CD4-positive, alpha-beta T cell treated with Interleukin-4 for 1 hour (primary cell): ENCODE measurements at regions not wholly inside any gene's neighbourhood (a gene's known extent, or its start where the extent isn't known, plus 50 kb on each side); places are given as distances from the start of the nearest gene placed in this dataset.

ENCODE experiments used
- DNase-seq, 2 donors: peaks; one replicate each; pipeline ENCODE4 v3.0.0-alpha.2; 2020 to 2022

- no peak for DNase-seq
These were observed 257.1 kb downstream of the ADAMTS20 start for GRCh38 chr12:43294916-43295315.

DNA sequence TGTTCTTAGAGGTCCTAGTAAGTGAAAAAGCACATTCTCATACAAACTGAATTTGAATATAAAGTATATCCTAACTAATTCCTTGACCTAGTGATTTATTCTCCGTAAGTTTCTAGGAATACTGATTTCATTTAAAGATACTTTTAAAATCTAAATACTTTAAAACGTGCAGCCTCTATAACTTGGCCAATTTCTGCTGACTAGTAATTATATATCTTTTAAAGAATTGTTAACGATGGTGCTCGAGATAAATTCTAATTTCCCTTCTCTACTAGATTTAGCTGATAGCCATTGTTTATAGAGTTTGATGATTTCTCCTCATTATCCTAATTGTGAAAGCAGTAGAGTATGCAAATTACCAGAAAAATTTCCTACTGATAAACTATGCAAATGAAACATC, 257.9 kb downstream of the ADAMTS20 start:
- DNase-seq, result no peak

GRCh38 chr12:43293396-43293795, 258.6 kb downstream of the ADAMTS20 start:
- no peak for DNase-seq

DNA sequence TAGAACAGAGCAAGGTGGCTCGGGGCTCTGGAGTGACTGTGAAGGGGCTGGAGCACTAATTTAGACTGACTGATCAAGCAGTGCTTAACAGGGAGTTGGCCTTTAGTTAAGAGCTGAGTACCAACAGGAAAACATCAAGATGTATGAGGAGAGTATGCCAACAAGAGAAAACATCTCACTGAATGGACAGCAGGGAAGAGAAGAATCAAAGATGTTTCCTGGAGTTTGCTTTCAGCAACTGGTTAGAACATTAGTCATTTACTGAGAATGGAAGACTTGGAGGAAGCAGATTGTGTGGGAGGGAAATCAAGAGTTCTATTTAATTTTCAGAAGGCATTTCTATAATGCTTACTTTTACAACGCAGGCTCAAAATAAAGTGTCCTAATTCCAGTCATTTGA, 259.3 kb downstream of the ADAMTS20 start:
- DNase-seq, result no peak

- no peak for DNase-seq
These were observed 260.5 kb downstream of the ADAMTS20 start for GRCh38 chr12:43291516-43291915.

DNA sequence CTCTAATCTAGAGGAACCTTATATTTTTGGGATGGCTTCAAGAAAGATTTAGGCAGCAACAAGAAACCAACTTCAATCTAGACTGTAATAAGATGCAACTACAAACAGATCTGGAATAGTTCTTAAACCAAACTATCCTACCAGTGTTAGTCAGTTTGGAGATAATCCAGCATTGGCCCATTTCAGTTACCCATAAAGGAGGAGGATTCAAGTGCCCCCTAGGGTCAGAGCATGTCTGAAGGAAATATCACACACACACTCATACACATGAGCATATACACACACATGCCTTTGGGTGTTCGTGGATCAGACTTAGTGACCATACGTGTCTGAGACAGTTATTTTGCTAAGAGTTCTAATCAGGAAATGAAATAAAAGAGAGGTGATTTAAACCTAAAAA, 261.2 kb downstream of the ADAMTS20 start:
- no peak for DNase-seq

GRCh38 chr12:43289426-43289801, 262.6 kb downstream of the ADAMTS20 start:
- DNase-seq, result no peak

GRCh38 chr12:43288671-43289425, 263.2 kb downstream of the ADAMTS20 start:
- DNase-seq, result no peak

DNA sequence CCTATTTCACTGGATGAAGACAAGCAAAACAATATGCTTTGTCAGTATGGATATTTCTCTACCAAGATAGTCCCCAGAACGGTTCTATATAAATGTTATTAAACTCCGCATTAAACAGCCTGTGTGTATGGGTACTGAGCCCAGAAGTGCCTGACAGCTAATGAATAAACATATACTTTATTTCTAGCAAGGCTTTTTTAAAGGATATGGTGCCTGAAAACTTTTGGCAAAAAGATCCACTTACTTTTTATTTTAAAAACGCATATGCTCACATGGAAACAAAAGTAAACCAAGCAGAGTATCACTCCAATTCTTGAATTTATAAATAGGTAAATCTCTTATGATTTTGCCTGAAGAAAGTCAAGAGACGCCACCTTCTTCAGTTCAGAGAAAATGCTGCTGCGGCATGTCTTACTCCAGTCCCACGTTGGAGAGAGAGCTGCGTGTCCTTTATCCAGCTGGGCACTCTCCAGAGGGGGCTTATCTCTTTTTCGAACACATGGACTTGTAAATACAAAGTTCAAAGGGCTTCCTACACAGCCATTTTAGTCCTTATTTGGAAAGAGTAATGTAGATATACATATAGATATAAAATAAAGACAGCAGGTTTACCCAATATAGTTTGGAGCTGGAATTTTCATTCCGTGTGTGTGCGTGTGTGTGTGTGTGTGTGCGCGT, 264.2 kb downstream of the ADAMTS20 start:
- DNase-seq, result no peak

GRCh38 chr12:43286986-43287385, 265.0 kb downstream of the ADAMTS20 start:
- no peak for DNase-seq

DNA sequence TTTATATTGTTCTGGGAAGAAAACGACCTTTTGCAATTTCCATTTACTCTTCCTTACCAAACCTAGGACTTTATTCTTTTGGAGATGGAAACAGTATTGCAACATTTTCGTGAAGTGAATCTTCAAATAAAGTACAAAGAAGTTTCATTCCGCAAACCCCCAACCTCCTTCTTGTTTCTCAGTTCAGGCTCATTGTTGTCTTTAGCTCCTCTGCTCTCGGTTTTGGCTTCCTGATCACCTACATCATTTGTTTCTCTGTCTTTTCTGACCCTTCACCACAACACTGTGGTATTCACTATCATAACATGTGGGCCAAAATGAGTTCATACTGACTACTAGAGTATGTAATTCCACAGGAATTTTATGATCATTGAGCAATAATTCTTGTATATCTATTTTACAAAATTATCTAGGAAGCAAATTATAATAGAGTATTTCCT, 266.8 kb downstream of the ADAMTS20 start:
- no peak for DNase-seq

- no peak for DNase-seq
These were observed 267.4 kb downstream of the ADAMTS20 start for GRCh38 chr12:43284486-43285158.

GRCh38 chr12:43283206-43283605, 268.8 kb downstream of the ADAMTS20 start:
- no peak for DNase-seq

DNA sequence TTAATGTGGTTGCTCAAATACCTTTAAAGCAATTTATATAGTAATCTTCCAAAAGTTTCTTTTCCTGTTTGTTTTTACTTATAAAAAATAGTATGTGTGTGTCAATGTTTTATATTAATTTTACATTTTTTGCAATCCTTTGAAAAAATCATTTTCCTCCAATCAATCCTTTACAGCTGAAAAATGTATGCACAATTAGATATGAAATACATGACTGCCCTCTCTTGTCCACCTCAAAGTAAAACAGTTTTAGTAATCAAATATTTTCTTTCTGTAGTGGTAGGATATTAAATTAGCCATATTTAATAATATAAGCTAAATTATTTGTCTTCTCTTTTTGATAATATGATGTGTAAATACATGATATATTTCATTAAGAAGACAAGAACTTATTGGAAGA, 269.9 kb downstream of the ADAMTS20 start:
- no peak for DNase-seq

DNA sequence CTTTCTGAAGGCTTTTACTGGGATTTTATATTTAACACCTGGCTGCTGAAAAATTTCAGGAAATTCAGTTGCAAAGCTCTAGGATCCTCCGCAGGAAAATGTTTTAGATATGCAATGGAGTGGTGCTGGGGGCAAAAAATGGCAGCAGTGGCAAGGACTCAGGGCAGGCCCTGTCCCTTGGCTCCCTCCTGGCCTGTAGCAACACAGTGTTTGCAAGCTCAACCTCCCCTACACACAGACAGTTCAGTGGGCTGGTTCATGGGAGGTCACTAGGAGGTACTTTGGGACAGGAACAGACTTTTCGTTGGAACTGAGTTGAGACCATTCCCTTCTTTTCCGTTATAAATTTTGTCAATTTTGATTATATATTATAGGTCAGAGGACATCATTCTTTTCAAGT, 270.4 kb downstream of the ADAMTS20 start:
- no peak for DNase-seq

- no peak for DNase-seq
These were observed 273.5 kb downstream of the ADAMTS20 start for GRCh38 chr12:43278541-43278832.

GRCh38 chr12:43277651-43278540, 274.1 kb downstream of the ADAMTS20 start:
- no peak for DNase-seq

- no peak for DNase-seq
These were observed 278.5 kb downstream of the ADAMTS20 start for GRCh38 chr12:43273467-43273866.

DNA sequence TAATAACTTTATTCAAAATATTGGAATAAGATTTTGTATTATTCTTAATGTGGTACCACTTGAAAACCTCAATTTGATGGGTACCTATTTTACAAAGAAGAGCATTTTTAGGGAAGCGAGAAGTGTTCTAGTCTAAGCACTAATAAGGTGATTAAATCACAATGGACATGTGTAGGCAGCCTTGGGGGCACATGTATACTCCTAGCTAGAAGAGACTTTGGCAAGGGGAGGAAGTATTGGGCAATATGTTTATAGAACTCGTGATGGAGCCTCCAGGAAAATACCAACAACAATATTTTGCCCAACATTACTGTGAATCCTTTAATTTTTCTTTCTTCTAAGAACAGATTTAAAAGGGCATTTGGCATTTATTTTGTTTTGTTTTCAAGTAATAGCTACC, 280.3 kb downstream of the ADAMTS20 start:
- DNase-seq, result no peak

DNA sequence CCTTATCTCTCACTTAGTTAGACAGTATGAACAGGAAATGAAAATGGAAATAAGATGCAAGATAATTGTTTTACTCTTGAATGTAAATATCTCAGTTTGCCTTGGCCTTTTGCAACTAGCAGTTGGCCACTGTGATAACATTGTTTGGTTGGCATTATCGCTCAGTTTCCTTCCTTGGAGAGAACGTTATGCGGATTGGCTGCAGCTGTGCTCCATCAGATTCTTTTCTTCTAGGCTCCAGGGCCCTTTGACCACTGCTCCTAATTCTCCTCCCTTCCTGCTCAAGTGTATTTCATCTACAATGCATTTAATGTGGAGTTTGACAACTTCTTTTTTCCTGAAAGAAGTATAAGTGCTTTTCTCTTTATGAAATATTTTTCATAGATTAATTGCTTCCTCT, 284.2 kb downstream of the ADAMTS20 start:
- DNase-seq, result no peak

DNA sequence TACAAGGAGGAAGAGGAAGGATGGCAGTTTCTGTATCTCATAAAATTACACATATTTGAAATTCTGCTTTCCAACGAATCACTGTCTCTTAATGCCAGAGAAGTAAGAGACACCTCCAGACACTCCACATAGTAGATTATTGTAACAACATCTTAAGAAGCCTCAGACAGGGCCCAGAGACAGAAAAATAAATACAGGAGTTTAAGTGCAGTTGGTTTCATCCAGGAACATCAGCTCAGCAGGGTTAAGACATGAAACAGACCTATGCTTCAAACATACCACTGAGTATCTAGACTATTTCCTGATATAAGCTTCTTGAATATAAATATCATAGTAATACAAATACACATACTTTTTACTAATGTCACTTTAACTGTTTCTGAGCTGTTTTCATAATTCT, 290.3 kb downstream of the ADAMTS20 start:
- no peak for DNase-seq

GRCh38 chr12:43255522-43256111, 296.4 kb downstream of the ADAMTS20 start:
- DNase-seq, result no peak

- no peak for DNase-seq
These were observed 299.4 kb downstream of the ADAMTS20 start for GRCh38 chr12:43252585-43252984.
